Liver (tissue), 3 donors: ENCODE measurements at regions not wholly inside any gene's neighbourhood (a gene's known extent, or its start where the extent isn't known, plus 50 kb on each side); places are given as distances from the start of the nearest gene placed in this dataset.

ENCODE experiments used
- CTCF ChIP-seq: fragments of 150-350 bp; IDR thresholded peaks from 2 replicates; pipeline ENCODE4 v1.5.1; 2017; ENCODE audit warnings: improper control_type of control experiment, low read depth, low read length; ENCODE audit not compliant: missing input control
- GABPA ChIP-seq, 2 donors: IDR thresholded peaks in 1 of 2; conservative IDR thresholded peaks in 1 of 2; 2 replicates each; pipeline ENCODE4 v1.6.1; 2016; ENCODE audit warnings: antibody characterized with exemption in 2 of 2, mild to moderate bottlenecking in 1 of 2, moderate library complexity in 1 of 2
- JUND ChIP-seq, 2 donors: IDR thresholded peaks; 2 replicates each; pipeline ENCODE4 v1.6.1; 2016; ENCODE audit warnings: antibody characterized with exemption in 2 of 2
- donor health status: healthy.
- donor health status: healthy.

GRCh38 chr5:25550793-25551192, 906.0 kb upstream of the CDH10 start:
- TF ChIP-seq JUND (IDR thresholded peaks at IDR 0.05) (no peak), CTCF (no peak), GABPA (IDR thresholded peaks at IDR 0.05 in 1 of 2, conservative IDR thresholded peaks at IDR 0.05 in 1 of 2) (no peak)
